ENCODE measurements at regions not wholly inside any gene's neighbourhood (a gene's known extent, or its start where the extent isn't known, plus 50 kb on each side); places are given as distances from the start of the nearest gene placed in this dataset.

GRCh38 chr9:111176511-111176910 is 138.2 kb upstream of the LPAR1 start:
- Histone ChIP-seq H3K9me3 (replicated peaks in 1 of 3) (peaks cover 0 to 8% (median 0%) of the 10 kb centered on the region in 3 donors), H3K27me3 (no peaks in the 10 kb centered on the region), H3K27ac (no peak overlapping the region), H3K4me1 (replicated peaks in 1 of 2) (no peaks in the 10 kb centered on the region), H3K4me3 (no peak overlapping the region), H3K36me3 (replicated peaks in 1 of 2) (no peaks in the 10 kb centered on the region)
- DNase-seq: no peak
- TF ChIP-seq CTCF (IDR thresholded peaks at IDR 0.05) (no peak), POLR2A (IDR thresholded peaks at IDR 0.05) (no peak)
- intact Hi-C loops (cut with DNase I): no loop called here
- 73 to 82% (median 77%) methylated on average over 6 of the region's 6 CpGs for WGBS, 4 donors

- H3K4me1 ChIP-seq (replicated peaks in 1 of 2): no peaks in the 10 kb centered on the region
- intact Hi-C loops (cut with DNase I): no loop called here
- DNase-seq: no peak
- H3K4me3 ChIP-seq: no peak overlapping the region
- no peak overlapping the region for H3K27ac ChIP-seq
- H3K9me3 ChIP-seq (replicated peaks in 1 of 3): peaks cover 0 to 13% (median 0%) of the 10 kb centered on the region in 3 donors
- H3K36me3 ChIP-seq (replicated peaks in 1 of 2): no peaks in the 10 kb centered on the region
- TF ChIP-seq CTCF (IDR thresholded peaks at IDR 0.05) (no peak), POLR2A (IDR thresholded peaks at IDR 0.05) (no peak)
- H3K27me3 ChIP-seq: no peaks in the 10 kb centered on the region
These were observed 137.1 kb upstream of the LPAR1 start for GRCh38 chr9:111175350-111175749.

GRCh38 chr9:111167341-111167740 is 129.1 kb upstream of the LPAR1 start:
- no peak for TF ChIP-seq CTCF (IDR thresholded peaks at IDR 0.05)
- Histone ChIP-seq H3K9me3 (replicated peaks in 1 of 3) (peaks cover 0 to 13% (median 0%) of the 10 kb centered on the region in 3 donors), H3K4me1 (replicated peaks in 1 of 2) (peaks cover 5 to 6% of the 10 kb centered on the region in 2 donors), H3K27me3 (no peaks in the 10 kb centered on the region), H3K36me3 (replicated peaks in 1 of 2) (no peaks in the 10 kb centered on the region), H3K4me3 (no peak overlapping the region), H3K27ac (no peak overlapping the region)
- WGBS, 4 donors: 91 to 95% (median 93%) methylated on average over 2 of the region's 2 CpGs
- DNase-seq: no peak
- intact Hi-C loops (cut with DNase I): no loop called here

GRCh38 chr9:111163716-111164389 is 125.6 kb upstream of the LPAR1 start:
- H3K36me3 ChIP-seq (replicated peaks in 1 of 2): no peaks in the 10 kb centered on the region
- 28 to 37% (median 30%) methylated on average over 5 of the region's 5 CpGs for WGBS, 4 donors
- TF ChIP-seq POLR2A (IDR thresholded peaks at IDR 0.05) (no peak), CTCF (IDR thresholded peaks at IDR 0.05) (no peak)
- intact Hi-C loops (cut with DNase I): no loop called here
- H3K9me3 ChIP-seq (replicated peaks in 1 of 3): no peaks in the 10 kb centered on the region
- H3K4me3 ChIP-seq: no peak overlapping the region
- no peaks in the 10 kb centered on the region for H3K27me3 ChIP-seq
- H3K4me1 ChIP-seq (replicated peaks in 1 of 2): peaks cover 5 to 6% of the 10 kb centered on the region in 2 donors
- peak overlapping the region in 4 of 5 donors; percentile 5 to 71 (median 53) for H3K27ac ChIP-seq
- peak in 1 of 7 donors; percentile 6 for DNase-seq

All from adrenal gland (tissue), 9 donors.